ENCODE measurements at regions not wholly inside any gene's neighbourhood (a gene's known extent, or its start where the extent isn't known, plus 50 kb on each side); places are given as distances from the start of the nearest gene placed in this dataset.
"Not testable (repeated sequence)": the region's sequence is repeated elsewhere in the genome, so short reads cannot be mapped to it uniquely, and the experiment has no call there.

DNA sequence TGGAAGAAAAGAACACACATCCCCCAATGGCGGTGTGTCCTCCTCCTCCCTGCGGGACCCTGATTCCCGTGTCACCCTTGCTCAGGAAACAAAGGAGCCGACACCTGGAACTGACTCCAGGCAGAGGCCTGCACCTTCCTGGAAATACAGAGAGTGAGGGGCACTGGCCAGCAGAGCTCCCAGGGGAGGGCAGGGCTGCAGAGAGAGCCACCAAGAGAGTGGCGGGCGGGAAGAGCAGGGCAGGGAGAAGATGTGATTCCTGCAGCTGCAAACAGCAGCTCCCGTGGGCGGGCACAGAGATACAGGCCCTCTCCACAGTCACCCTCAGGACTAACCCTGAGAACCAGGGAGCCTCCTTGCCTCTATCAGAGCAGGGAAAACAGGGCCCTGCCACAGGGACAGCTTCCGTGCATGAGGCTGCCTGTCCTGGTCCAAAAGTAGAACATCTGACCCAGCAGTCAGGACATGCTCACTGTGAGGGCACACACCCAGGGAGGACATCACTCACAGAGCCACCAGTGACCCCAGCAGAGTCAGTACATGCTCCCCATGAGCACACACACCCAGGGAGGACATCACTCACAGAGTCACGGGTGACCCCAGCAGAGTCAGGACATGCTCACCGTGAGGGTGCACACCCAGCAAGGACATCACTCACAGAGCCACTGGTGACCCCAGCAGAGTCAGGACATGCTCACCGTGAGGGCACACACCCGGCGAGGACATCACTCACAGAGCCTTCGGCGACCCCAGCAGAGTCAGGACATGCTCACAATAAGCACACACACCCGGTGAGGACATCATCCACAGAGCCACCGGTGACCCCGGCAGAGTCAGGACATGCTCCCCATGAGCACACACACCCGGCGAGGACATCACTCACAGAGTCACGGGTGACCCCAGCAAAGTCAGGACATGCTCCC is 193.1 kb downstream of the DLL1 start:
- DNase-seq (ENCODE audit: low read depth in 2 of 2): no peak

DNA sequence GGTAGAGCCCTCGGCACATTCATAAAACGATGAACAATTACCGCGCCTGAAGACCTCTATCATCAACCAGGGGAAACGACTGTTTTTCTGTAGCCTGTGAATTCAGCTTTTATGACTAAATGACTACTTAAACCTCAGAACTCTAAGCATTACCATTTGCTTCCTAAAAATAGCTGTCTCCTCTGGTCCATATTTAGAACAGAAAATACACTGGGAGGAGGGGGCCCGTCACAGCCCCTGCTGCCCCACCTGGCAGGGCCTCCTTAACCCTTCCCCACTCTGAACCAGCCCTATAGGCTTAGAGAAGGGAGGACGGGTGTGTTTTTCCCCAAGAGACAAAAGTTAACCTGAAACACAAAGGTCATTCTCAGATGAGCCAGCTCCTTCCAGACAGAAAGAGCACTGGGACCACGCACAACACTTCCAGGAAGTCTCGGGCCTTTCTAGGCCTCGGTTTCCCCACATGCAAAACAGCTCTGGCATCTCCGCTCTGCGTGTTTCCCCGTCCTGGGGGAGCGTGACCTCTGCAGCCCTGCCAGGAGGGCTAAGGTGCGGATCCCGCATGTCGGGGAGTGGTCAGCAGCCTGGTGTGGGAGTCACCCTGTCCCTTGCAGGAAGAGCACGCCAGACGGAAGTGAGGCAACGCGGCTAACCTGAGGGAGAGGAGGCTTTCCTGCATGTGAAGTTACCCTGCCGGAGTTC is 193.9 kb downstream of the DLL1 start:
- no peak for DNase-seq (ENCODE audit: low read depth in 2 of 2)

DNA sequence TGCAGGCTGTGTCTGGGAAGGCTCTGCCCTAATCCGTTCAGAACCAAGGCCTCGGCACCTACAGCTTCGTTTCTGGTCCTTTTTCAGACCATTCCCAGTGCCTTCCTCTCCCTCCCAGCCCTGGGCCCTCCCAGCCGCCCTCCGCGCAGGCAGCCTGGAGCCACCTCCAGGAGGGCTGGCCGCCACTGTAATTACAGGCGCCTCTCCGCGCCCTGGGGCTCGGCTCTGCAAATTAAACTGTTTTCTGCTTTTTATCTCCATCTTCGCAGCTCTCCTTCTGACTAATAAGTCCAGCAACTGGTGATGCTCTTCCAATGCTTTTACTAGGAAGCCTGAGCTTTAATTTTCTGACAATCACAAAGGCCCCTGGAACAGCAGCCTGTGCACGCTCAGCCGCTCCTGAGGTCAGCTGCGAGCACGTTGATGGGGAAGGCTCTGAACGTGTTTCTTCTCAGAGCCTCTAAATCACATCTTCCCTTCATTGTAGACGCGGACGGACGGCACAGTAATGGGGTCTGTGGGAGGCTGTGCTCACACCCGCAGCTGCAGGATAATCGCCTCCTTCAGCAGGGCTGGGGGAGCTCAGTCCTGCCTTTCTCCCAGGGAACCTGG is 194.6 kb downstream of the DLL1 start:
- no peak for DNase-seq (ENCODE audit: low read depth in 2 of 2)

- no peak for DNase-seq (ENCODE audit: low read depth in 2 of 2)
Measured at GRCh38 chr6:170095273-170095981, 195.5 kb downstream of the DLL1 start.

DNA sequence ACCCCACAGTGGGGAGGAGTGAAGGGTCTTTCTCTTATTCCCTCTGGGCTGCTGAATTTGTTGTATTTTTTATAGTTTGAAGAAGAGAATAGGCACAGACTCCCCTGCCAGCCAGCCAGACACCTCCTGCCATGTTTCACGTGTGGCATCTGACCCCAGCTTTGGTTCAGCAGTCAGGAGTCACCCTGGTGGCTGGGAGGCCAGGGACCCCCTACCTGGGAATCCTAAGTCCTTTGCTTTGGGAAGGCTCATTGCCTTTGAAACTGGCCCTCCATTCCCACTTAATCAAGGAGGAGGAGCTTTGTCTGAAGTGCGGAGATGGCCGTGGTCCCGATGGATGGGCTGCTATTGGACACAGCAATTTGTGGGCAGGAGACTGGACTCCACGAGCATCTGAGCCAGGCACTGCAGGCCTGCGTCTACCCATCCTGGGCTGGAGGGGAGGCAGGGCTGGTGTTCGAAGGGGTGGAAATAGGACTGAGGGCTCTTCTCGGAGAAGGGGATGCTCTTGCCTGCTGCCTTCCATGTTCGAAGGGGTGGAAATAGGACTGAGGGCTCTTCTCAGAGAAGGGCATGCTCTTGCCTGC is 196.1 kb downstream of the DLL1 start:
- no peak for DNase-seq (ENCODE audit: low read depth in 2 of 2)

GRCh38 chr6:170093658-170094596 is 197.0 kb downstream of the DLL1 start:
- no peak for DNase-seq (ENCODE audit: low read depth in 2 of 2)

GRCh38 chr6:170093276-170093657 is 197.6 kb downstream of the DLL1 start:
- DNase-seq (ENCODE audit: low read depth in 2 of 2): no peak

DNA sequence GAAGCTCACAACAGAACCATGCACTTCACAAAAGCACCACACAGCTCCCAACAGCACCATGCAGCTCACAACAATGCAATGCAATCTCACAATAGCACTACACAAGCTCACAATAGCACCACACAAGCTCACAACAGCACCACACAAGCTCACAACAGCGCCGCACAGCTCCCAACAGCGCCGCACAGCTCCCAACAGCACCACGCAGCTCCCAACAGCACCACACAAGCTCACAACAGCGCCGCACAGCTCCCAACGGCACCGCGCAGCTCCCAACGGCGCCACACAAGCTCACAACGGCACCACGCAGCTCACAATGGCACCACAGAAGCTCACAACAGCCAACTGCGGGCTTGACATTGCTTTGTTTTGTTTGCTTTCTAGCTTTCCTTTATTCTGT is 198.1 kb downstream of the DLL1 start:
- no peak for DNase-seq (ENCODE audit: low read depth in 2 of 2)

DNA sequence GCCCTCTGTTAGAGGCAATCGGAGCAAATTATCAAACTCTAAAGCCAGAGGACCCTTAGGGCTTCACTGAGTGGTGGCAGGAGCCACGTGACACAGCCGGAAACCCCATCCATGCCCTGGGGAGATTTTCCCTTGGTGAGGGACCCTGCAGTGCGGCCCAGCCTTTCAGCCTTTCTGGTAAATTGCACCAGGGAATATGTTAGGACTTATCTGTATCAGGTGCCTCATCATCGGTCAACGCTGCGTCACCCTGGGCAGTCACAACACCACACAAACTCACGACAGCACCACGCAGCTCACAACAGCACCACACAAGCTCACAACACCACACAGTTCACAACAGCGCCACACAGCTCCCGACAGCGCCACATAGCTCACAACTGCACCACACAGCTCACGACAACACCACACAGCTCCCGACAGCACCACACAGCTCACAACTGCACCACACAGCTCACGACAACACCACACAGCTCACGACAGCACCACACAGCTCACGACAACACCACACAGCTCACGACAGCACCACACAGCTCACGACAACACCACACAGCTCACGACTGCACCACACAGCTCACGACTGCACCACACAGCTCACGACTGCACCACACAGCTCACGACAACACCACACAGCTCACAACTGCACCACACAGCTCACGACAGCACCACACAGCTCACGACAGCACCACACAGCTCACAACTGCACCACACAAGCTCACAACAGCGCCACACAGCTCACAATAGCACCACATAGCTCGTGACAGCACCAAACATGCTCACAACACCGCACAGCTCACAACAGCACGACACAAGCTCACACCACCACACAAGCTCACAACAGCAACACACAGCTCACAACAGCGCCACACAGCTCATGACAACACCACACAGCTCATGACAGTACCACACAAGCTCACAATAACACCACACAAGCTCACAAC is 199.0 kb downstream of the DLL1 start:
- DNase-seq (ENCODE audit: low read depth in 2 of 2): no peak

DNA sequence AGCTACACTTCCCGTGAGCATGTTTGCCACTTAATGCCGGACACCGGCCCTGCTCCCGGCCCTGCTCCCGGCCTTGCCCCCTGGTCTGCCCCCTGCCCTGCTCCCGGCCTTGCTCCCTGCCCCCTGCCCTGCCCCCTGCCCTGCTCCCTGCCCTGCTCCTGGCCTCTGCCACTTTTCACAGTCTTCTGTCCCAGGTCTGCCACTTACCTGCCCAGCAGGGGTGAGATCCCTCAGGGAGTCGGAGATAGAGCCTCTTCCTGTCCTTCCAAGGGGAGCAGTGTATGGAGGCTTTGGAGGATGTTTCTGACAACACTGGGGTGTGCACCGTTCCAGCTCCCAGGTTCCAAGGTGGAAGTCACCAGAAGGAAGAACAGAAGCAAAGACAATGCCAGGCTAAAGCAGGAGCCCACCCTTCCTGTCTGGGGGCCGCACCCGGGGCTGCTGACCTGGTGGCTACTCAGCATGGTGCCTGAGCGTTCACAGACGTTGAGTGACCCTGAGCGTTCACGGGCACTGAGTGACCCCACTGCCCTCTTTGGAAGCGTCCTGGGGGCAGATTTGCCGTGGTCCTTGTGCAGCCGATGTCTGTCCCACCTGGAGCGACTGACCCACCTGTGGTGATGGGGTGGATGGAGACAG is 199.8 kb downstream of the DLL1 start:
- no peak for DNase-seq (ENCODE audit: low read depth in 2 of 2)

DNA sequence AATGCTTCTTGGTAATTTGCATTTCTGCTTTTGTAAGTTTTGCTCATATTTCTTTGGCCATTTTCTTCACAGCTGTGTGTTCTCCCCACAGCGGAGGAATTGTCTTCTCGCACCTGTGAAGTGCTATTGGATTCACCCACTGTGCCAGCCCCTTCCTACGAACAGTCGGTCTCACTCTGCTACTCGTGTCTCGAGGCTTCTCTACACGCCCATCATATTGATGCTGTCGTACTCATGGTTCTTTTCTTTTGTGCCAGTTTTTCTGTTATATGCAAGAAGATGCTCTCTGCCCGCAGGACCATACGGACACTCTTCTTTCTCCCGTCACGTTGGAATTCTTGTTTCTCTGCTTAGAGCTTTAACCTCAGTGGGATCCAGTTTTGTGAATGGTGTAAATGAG is 200.3 kb downstream of the DLL1 start:
- no peak for DNase-seq (ENCODE audit: low read depth in 2 of 2)

- DNase-seq (ENCODE audit: low read depth in 2 of 2): no peak
Measured at GRCh38 chr6:170089963-170090362, 200.9 kb downstream of the DLL1 start.

- no peak for DNase-seq (ENCODE audit: low read depth in 2 of 2)
Measured at GRCh38 chr6:170088582-170088955, 202.3 kb downstream of the DLL1 start.

DNA sequence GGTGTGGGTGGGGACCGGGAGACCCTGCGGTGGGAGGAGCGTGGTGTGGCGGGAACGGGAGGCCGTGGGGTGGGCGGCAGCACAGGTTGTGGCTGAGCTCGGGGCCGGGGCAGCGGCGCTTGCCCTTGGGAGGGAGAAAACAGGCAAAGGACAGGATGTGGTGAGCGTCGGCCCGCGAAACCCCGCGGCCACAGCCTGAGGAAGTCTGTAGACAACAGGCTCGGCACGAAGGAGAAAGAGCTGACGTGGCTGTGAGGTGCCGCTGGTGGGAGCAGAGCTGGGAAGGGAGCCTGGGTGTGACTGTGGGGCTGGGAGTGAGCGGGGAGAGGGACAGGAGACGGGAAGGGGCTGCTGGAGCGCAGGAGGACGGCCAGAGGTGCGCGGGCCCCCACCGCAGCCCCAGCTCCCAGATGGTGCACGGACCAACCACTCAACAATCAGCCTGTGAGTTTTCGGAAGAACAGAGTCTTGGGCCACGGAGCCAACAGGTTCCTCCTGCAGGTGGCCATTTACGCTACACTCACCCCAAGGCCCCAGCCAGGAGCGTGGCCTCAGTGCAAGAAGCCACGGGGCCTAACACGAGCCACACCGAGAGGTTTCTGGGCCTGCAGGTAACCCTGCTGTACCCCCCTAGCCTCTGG is 202.8 kb downstream of the DLL1 start:
- DNase-seq (ENCODE audit: low read depth in 2 of 2): no peak

DNA sequence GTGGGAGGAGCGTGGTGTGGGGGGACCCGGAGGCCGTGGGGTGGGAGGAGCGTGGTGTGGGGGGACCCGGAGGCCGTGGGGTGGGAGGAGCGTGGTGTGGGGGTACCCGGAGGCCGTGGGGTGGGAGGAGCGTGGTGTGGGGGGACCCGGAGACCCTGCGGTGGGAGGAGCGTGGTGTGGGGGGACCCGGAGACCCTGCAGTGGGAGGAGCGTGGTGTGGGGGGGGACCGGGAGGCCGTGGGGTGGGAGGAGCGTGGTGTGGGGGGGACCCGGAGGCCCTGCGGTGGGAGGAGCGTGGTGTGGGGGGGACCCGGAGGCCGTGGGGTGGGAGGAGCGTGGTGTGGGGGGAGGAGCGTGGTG is 203.5 kb downstream of the DLL1 start:
- DNase-seq (ENCODE audit: low read depth in 2 of 2): not testable (repeated sequence)

GRCh38 chr6:170086639-170087420 is 204.0 kb downstream of the DLL1 start:
- no peak for DNase-seq (ENCODE audit: low read depth in 2 of 2)

DNA sequence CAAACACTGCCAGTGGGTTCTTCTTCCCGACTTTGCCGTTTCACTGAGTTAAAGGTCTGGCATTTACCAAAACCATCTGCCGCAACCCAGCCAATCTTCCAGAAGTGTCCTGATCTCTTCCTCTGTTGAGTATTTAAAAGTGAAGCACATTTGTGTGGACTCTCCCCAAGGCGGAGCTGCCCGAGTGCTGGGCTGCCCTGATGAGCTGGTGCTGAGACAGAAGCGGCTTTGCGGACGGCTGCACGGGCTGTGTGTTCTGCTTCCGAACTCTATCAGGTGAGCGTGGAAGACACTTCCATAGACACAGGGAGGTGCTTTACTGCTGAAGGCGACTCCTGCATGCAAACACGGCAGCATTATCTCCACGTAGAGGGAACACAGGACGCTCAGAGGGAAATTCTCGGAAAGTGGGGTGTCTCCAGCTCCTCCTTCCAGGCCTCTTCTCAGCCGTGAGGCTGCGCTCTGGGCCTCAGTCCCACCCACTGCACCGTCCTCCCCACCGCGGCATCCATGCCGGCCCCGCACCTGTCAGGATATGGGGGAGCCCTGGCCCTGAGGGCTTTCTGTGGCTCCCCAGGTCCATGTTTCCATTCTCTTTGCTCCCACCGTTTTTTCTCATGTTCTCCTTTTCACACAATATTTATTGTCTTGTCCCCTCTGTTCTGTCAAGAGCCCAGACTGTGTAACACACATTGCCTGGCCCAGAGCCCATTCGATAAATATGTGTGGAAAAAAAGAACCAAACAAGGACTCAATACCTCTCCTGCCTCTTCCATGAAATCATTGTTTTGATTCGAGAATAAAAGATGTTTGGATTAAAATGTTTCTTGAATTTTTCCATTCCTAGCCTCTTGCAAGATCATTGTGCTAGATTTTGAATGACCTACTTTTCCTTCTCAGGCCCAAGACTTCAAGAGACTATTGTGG is 205.1 kb downstream of the DLL1 start:
- no peak for DNase-seq (ENCODE audit: low read depth in 2 of 2)

Data from fibroblast of skin of left quadriceps (primary cell).